Esophagus muscularis mucosa (tissue), 4 donors: ENCODE measurements at regions not wholly inside any gene's neighbourhood (a gene's known extent, or its start where the extent isn't known, plus 50 kb on each side); places are given as distances from the start of the nearest gene placed in this dataset.

Experiments used
- EP300 ChIP-seq: sonication (generic); formaldehyde crosslinking; IDR thresholded peaks from one replicate; pipeline ENCODE4 v1.6.1; 2017; ENCODE audit warnings: antibody characterized with exemption
- POLR2A ChIP-seq: fragments of 450-650 bp; IDR thresholded peaks from one replicate; pipeline ENCODE4 v1.6.1; 2017; ENCODE audit warnings: antibody characterized with exemption, moderate library complexity, mild to moderate bottlenecking, low read depth
- POLR2AphosphoS5 ChIP-seq, 2 donors: sonication (generic); formaldehyde crosslinking; IDR thresholded peaks; one replicate each; pipeline ENCODE4 v1.6.1; 2017; ENCODE audit warnings: antibody characterized with exemption in 2 of 2
- TF ChIP-seq, protein P1 (sequence below), 3 experiments: fragments of 200-600 bp in 2 of 3; fragments of 450-650 bp in 1 of 3; sonication (generic) in 2 of 3; IDR thresholded peaks; one replicate each; pipeline ENCODE4 v1.5.1; 2017 to 2019; ENCODE audit warnings: antibody characterized with exemption in 3 of 3, mild to moderate bottlenecking in 2 of 3, moderate library complexity in 1 of 3

GRCh38 chr5:2010940-2011339 is 128.2 kb upstream of the IRX4 start:
- TF ChIP-seq EP300 (no peak), POLR2A (no peak), POLR2AphosphoS5 (IDR thresholded peaks at IDR 0.05) (no peak)
- TF ChIP-seq, protein P1, sequence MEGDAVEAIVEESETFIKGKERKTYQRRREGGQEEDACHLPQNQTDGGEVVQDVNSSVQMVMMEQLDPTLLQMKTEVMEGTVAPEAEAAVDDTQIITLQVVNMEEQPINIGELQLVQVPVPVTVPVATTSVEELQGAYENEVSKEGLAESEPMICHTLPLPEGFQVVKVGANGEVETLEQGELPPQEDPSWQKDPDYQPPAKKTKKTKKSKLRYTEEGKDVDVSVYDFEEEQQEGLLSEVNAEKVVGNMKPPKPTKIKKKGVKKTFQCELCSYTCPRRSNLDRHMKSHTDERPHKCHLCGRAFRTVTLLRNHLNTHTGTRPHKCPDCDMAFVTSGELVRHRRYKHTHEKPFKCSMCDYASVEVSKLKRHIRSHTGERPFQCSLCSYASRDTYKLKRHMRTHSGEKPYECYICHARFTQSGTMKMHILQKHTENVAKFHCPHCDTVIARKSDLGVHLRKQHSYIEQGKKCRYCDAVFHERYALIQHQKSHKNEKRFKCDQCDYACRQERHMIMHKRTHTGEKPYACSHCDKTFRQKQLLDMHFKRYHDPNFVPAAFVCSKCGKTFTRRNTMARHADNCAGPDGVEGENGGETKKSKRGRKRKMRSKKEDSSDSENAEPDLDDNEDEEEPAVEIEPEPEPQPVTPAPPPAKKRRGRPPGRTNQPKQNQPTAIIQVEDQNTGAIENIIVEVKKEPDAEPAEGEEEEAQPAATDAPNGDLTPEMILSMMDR (IDR thresholded peaks at IDR 0.05): no peak
